GM12873 (cell line): ENCODE measurements at regions not wholly inside any gene's neighbourhood (a gene's known extent, or its start where the extent isn't known, plus 50 kb on each side); places are given as distances from the start of the nearest gene placed in this dataset.

Experiments
- CTCF ChIP-seq: IDR thresholded peaks from 2 replicates; pipeline ENCODE4 v1.5.1; 2012; ENCODE audit warnings: low read depth, mild to moderate bottlenecking, moderate library complexity, low read length, control low read depth; ENCODE audit not compliant: insufficient read depth; ENCODE audit errors: missing control alignments

GRCh38 chr2:176653479-176654443 is 384.5 kb downstream of the MTX2 start:
- peak; percentile 69 for TF ChIP-seq CTCF

GRCh38 chr2:176656038-176656775 is 387.0 kb downstream of the MTX2 start:
- no peak for TF ChIP-seq CTCF

GRCh38 chr2:176656776-176657140 is 387.5 kb downstream of the MTX2 start:
- TF ChIP-seq CTCF = no peak

- TF ChIP-seq CTCF = no peak
Measured at GRCh38 chr2:176657393-176657792, 388.2 kb downstream of the MTX2 start.

GRCh38 chr2:176658708-176659107 is 389.5 kb downstream of the MTX2 start:
- no peak for TF ChIP-seq CTCF

- TF ChIP-seq CTCF = no peak
Measured at GRCh38 chr2:176662753-176663152, 393.5 kb downstream of the MTX2 start.

GRCh38 chr2:176664478-176664877 is 395.2 kb downstream of the MTX2 start:
- TF ChIP-seq CTCF = no peak
